GM23248 (cell line): ENCODE measurements at regions not wholly inside any gene's neighbourhood (a gene's known extent, or its start where the extent isn't known, plus 50 kb on each side); places are given as distances from the start of the nearest gene placed in this dataset.

Experiments
- EZH2 ChIP-seq: fragments of 200-600 bp; sonication (generic); IDR thresholded peaks from 2 replicates; pipeline ENCODE4 v1.6.1; 2018; ENCODE audit warnings: antibody characterized with exemption, mild to moderate bottlenecking; ENCODE audit not compliant: insufficient read depth, poor library complexity, severe bottlenecking
- EZH2phosphoT487 ChIP-seq: fragments of 200-600 bp; sonication (generic); IDR thresholded peaks from 2 replicates; pipeline ENCODE4 v1.6.1; 2018; ENCODE audit warnings: antibody characterized with exemption, moderate library complexity, mild to moderate bottlenecking, low read depth; ENCODE audit not compliant: insufficient read depth

DNA sequence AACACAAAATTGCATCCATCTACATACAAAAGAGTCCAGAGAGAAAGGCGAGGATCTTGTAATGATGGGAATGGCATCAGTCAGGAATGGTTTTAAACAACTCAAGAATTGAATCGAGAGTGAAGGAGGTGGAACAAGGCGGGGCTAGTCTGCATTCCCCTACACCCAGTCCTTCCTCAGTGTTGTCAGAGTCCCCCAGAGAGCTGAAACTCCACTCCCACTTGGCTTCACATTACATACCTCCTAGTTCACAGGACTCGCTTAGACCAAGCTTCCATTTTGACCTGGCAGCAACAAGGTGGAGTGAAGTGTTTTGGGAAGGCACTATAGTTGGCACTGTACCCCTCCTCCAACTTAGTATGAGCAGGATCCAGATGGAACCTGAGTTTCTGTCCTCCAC lies 1273.5 kb upstream of the CRIM1 start:
- TF ChIP-seq EZH2 (no peak), EZH2phosphoT487 (no peak)
